GM18870 (cell line): ENCODE measurements at regions not wholly inside any gene's neighbourhood (a gene's known extent, or its start where the extent isn't known, plus 50 kb on each side); places are given as distances from the start of the nearest gene placed in this dataset.

Experiments used
- ATAC-seq: cut with Tn5 transposase; IDR thresholded peaks from one replicate; pipeline ENCODE4 v1.9.1; 2021; ENCODE audit warnings: moderate library complexity; ENCODE audit not compliant: unreplicated experiment

GRCh38 chr3:16048435-16049318 is 125.8 kb upstream of the GALNT15 start:
- ATAC-seq = peak; percentile 88

- ATAC-seq = no peak
These were observed 123.6 kb upstream of the GALNT15 start for GRCh38 chr3:16050641-16051467.

- ATAC-seq = no peak
These were observed 122.8 kb upstream of the GALNT15 start for GRCh38 chr3:16051691-16052090.

GRCh38 chr3:16052964-16053363 is 121.5 kb upstream of the GALNT15 start:
- ATAC-seq = no peak

- no peak for ATAC-seq
These were observed 120.7 kb upstream of the GALNT15 start for GRCh38 chr3:16053794-16054193.

GRCh38 chr3:16055606-16056211 is 118.8 kb upstream of the GALNT15 start:
- no peak for ATAC-seq

GRCh38 chr3:16056217-16056616 is 118.3 kb upstream of the GALNT15 start:
- no peak for ATAC-seq

- ATAC-seq = no peak
These were observed 116.0 kb upstream of the GALNT15 start for GRCh38 chr3:16058521-16058920.

GRCh38 chr3:16059081-16059537 is 115.4 kb upstream of the GALNT15 start:
- ATAC-seq = no peak

- ATAC-seq = no peak
These were observed 114.6 kb upstream of the GALNT15 start for GRCh38 chr3:16059711-16060357.

GRCh38 chr3:16060358-16060852 is 114.1 kb upstream of the GALNT15 start:
- no peak for ATAC-seq

GRCh38 chr3:16060945-16061344 is 113.5 kb upstream of the GALNT15 start:
- ATAC-seq = no peak

- ATAC-seq = no peak
These were observed 113.0 kb upstream of the GALNT15 start for GRCh38 chr3:16061491-16061890.

GRCh38 chr3:16063603-16064002 is 110.9 kb upstream of the GALNT15 start:
- ATAC-seq = no peak

GRCh38 chr3:16064642-16065414 is 109.7 kb upstream of the GALNT15 start:
- no peak for ATAC-seq

- no peak for ATAC-seq
These were observed 107.9 kb upstream of the GALNT15 start for GRCh38 chr3:16066545-16066944.

- ATAC-seq = no peak
These were observed 107.5 kb upstream of the GALNT15 start for GRCh38 chr3:16066975-16067374.

GRCh38 chr3:16067837-16068471 is 106.5 kb upstream of the GALNT15 start:
- no peak for ATAC-seq

- ATAC-seq = no peak
These were observed 105.1 kb upstream of the GALNT15 start for GRCh38 chr3:16069149-16069922.
